ENCODE measurements at regions not wholly inside any gene's neighbourhood (a gene's known extent, or its start where the extent isn't known, plus 50 kb on each side); places are given as distances from the start of the nearest gene placed in this dataset.

- peaks cover 8% of the 10 kb centered on the region for H3K9me3 Mint-ChIP-seq
- H3K27ac Mint-ChIP-seq, result no peak overlapping the region
- H3K27me3 Mint-ChIP-seq (ENCODE audit: low read depth), result no peaks in the 10 kb centered on the region
- H3K4me3 Mint-ChIP-seq, result no peak overlapping the region
- no peak for DNase-seq (ENCODE audit: low spot score in 2 of 2, unreplicated experiment in 2 of 2)
- no peak for TF ChIP-seq CTCF (IDR thresholded peaks at IDR 0.05; ENCODE audit: unreplicated experiment)
- H3K4me1 Mint-ChIP-seq, result peaks cover 3% of the 10 kb centered on the region
- peaks cover 27% of the 10 kb centered on the region for H3K36me3 Mint-ChIP-seq
These were observed 261.1 kb downstream of the MEX3B start for GRCh38 chr15:81784751-81785150.

- Mint-ChIP-seq H3K27ac (no peak overlapping the region), H3K4me3 (no peak overlapping the region), H3K36me3 (peaks cover 23% of the 10 kb centered on the region), H3K9me3 (peaks cover 4% of the 10 kb centered on the region), H3K4me1 (peaks cover 3% of the 10 kb centered on the region), H3K27me3 (ENCODE audit: low read depth) (no peaks in the 10 kb centered on the region)
- no peak for DNase-seq (ENCODE audit: low spot score in 2 of 2, unreplicated experiment in 2 of 2)
- TF ChIP-seq CTCF (IDR thresholded peaks at IDR 0.05; ENCODE audit: unreplicated experiment), result no peak
These were observed 262.2 kb downstream of the MEX3B start for GRCh38 chr15:81783586-81783985.

DNA sequence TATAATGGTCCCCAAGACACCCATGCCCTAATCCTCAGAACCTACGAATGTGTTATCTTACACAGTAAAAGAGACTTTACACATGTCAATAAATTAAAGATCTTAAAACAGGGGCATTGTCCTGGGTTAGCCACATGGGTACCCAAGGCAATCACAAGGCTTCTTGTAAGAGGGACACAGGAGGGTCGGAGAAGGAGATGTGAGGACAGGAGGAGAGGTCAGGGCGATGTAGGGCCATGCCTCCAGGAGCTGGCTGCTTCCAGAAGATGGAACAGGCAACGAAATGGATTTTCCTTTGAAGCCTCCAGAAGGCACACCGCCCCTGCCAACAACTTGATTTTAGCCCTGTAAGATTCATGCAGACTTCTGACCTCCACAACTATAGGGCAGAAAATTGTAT, 262.7 kb downstream of the MEX3B start:
- H3K4me1 Mint-ChIP-seq, result peaks cover 3% of the 10 kb centered on the region
- H3K4me3 Mint-ChIP-seq, result no peak overlapping the region
- peaks cover 22% of the 10 kb centered on the region for H3K36me3 Mint-ChIP-seq
- no peak overlapping the region for H3K27ac Mint-ChIP-seq
- H3K9me3 Mint-ChIP-seq, result peaks cover 4% of the 10 kb centered on the region
- no peak for DNase-seq (ENCODE audit: low spot score in 2 of 2, unreplicated experiment in 2 of 2)
- H3K27me3 Mint-ChIP-seq (ENCODE audit: low read depth), result no peaks in the 10 kb centered on the region
- no peak for TF ChIP-seq CTCF (IDR thresholded peaks at IDR 0.05; ENCODE audit: unreplicated experiment)

DNA sequence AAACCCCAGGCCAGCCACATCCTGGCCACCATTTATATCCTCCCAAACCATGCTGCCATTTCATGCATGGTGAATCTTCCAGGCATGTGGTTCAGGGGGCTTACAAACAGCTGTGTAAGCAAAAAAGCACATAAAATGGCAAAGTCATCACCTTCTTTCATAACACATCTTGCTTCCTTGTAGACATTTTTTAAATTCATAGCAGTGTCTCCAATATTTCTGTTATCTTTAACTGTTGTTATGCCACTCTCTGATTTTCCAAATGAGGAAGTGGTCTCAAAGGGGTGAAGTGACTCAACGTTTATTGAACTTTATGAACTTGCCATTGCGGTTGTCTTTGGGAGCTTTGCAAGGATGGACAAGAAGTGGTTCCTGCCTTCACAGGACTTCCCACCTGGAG, 264.4 kb downstream of the MEX3B start:
- no peak for TF ChIP-seq CTCF (IDR thresholded peaks at IDR 0.05; ENCODE audit: unreplicated experiment)
- H3K27me3 Mint-ChIP-seq (ENCODE audit: low read depth), result no peaks in the 10 kb centered on the region
- peaks cover 2% of the 10 kb centered on the region for H3K4me1 Mint-ChIP-seq
- DNase-seq (ENCODE audit: low spot score in 2 of 2, unreplicated experiment in 2 of 2), result no peak
- peaks cover 17% of the 10 kb centered on the region for H3K36me3 Mint-ChIP-seq
- H3K4me3 Mint-ChIP-seq, result no peak overlapping the region
- H3K9me3 Mint-ChIP-seq, result peaks cover 4% of the 10 kb centered on the region
- H3K27ac Mint-ChIP-seq, result no peak overlapping the region

GRCh38 chr15:81780966-81781365, 264.9 kb downstream of the MEX3B start:
- H3K9me3 Mint-ChIP-seq, result peaks cover 4% of the 10 kb centered on the region
- peaks cover 2% of the 10 kb centered on the region for H3K4me1 Mint-ChIP-seq
- no peaks in the 10 kb centered on the region for H3K27me3 Mint-ChIP-seq (ENCODE audit: low read depth)
- H3K36me3 Mint-ChIP-seq, result peaks cover 17% of the 10 kb centered on the region
- H3K27ac Mint-ChIP-seq, result no peak overlapping the region
- no peak for TF ChIP-seq CTCF (IDR thresholded peaks at IDR 0.05; ENCODE audit: unreplicated experiment)
- H3K4me3 Mint-ChIP-seq, result no peak overlapping the region
- no peak for DNase-seq (ENCODE audit: low spot score in 2 of 2, unreplicated experiment in 2 of 2)

DNA sequence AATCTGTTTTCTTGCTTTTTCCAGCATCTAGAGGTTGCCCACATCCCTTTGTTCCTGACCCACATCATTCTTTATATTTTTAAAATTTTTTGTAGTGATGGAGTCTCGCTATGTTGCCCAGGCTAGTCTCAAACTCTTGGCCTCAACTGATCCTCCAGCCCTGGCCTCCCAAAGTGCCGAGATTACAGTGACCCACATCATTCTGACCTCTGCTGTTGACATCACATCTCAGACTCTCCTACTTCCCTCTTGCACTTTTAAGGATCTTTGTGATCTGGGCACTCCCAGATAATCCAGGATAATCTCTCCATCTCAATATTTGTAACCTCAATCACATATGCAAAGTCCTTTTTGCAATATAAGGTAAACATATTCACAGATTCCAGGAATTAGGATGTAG, 266.6 kb downstream of the MEX3B start:
- H3K9me3 Mint-ChIP-seq, result peaks cover 4% of the 10 kb centered on the region
- no peaks in the 10 kb centered on the region for H3K27me3 Mint-ChIP-seq (ENCODE audit: low read depth)
- peaks cover under 1% of the 10 kb centered on the region for H3K4me1 Mint-ChIP-seq
- no peak for DNase-seq (ENCODE audit: low spot score in 2 of 2, unreplicated experiment in 2 of 2)
- TF ChIP-seq CTCF (IDR thresholded peaks at IDR 0.05; ENCODE audit: unreplicated experiment), result no peak
- H3K4me3 Mint-ChIP-seq, result no peak overlapping the region
- H3K27ac Mint-ChIP-seq, result no peak overlapping the region
- H3K36me3 Mint-ChIP-seq, result peaks cover 17% of the 10 kb centered on the region
